Upper lobe of left lung (tissue), 6 donors: ENCODE measurements at regions not wholly inside any gene's neighbourhood (a gene's known extent, or its start where the extent isn't known, plus 50 kb on each side); places are given as distances from the start of the nearest gene placed in this dataset.

Source experiments
- ATAC-seq, 2 donors: fragments of 200-7000 bp; cut with Tn5 transposase; one replicate each; pipeline ENCODE4 v1.9.1; 2022; ENCODE audit warnings: mild to moderate bottlenecking in 2 of 2, moderate library complexity in 2 of 2; ENCODE audit not compliant: low FRiP score in 2 of 2
- DNase-seq, 2 donors: peaks; one replicate each; pipeline ENCODE4 v3.0.0-alpha.2; 2019 to 2020
- H3K27ac ChIP-seq, 4 donors: fragments of 200-600 bp; sonication (generic); one replicate each; pipeline ENCODE4 v1.5.1; 2016 to 2019
- H3K27me3 ChIP-seq, 4 donors: fragments of 200-600 bp; sonication (generic); one replicate each; pipeline ENCODE4 v1.5.1; 2017 to 2019
- H3K36me3 ChIP-seq, 4 donors: fragments of 200-600 bp; sonication (generic); one replicate each; pipeline ENCODE4 v1.5.1; 2016 to 2019
- H3K4me1 ChIP-seq, 4 donors: fragments of 200-600 bp; sonication (generic); one replicate each; pipeline ENCODE4 v1.5.1; 2018 to 2019
- H3K4me3 ChIP-seq, 4 donors: fragments of 200-600 bp; sonication (generic); one replicate each; pipeline ENCODE4 v1.5.1; 2017 to 2019; ENCODE audit warnings: mild to moderate bottlenecking in 2 of 4, moderate library complexity in 1 of 4
- H3K9me3 ChIP-seq, 4 donors: fragments of 200-600 bp; sonication (generic); one replicate each; pipeline ENCODE4 v1.5.1; 2018 to 2019
- CTCF ChIP-seq, 6 experiments: fragments of 450-650 bp in 4 of 6; fragments of 200-600 bp in 2 of 6; sonication (generic) in 2 of 6; IDR thresholded peaks; one replicate each; pipeline ENCODE4 v1.5.1; 2016 to 2019; ENCODE audit warnings: antibody characterized with exemption in 6 of 6
- EP300 ChIP-seq, 4 donors: sonication (generic); formaldehyde crosslinking; IDR thresholded peaks; one replicate each; pipeline ENCODE4 v1.5.1; 2017; ENCODE audit warnings: antibody characterized with exemption in 4 of 4, control low read depth in 2 of 4
- POLR2A ChIP-seq, 4 donors: fragments of 450-650 bp; IDR thresholded peaks; one replicate each; pipeline ENCODE4 v1.5.1; 2016 to 2017; ENCODE audit warnings: antibody characterized with exemption in 4 of 4, mild to moderate bottlenecking in 2 of 4
- POLR2AphosphoS5 ChIP-seq, 2 donors: sonication (generic); formaldehyde crosslinking; IDR thresholded peaks; one replicate each; pipeline ENCODE4 v1.5.1; 2017; ENCODE audit warnings: antibody characterized with exemption in 2 of 2
- WGBS, 2 donors: methylation state at CpG; one replicate each; pipeline ENCODE4 v1.1.5; 2017 to 2018; 5-methylcytosine and 5-hydroxymethylcytosine counted together
- donor health status: DM: no; HTN: no; CAD: no; lungs with moderate emphysema.
- donor health status: DM: no; HTN: yes; CAD: no; lungs with severe emphysema.

- Histone ChIP-seq H3K27ac (no peak overlapping the region), H3K36me3 (no peaks in the 10 kb centered on the region), H3K4me1 (no peaks in the 10 kb centered on the region), H3K4me3 (no peak overlapping the region), H3K9me3 (no peaks in the 10 kb centered on the region), H3K27me3 (no peaks in the 10 kb centered on the region)
- 83 to 95% methylated on average over 4 of the region's 4 CpGs for WGBS, 2 donors
- ATAC-seq (no peak), DNase-seq (no peak)
- TF ChIP-seq POLR2A (IDR thresholded peaks at IDR 0.05) (no peak), EP300 (IDR thresholded peaks at IDR 0.05) (no peak), CTCF (IDR thresholded peaks at IDR 0.05) (no peak), POLR2AphosphoS5 (IDR thresholded peaks at IDR 0.05) (no peak)
These were observed 86.2 kb upstream of the PIK3R1 start for GRCh38 chr5:68129364-68129763.

GRCh38 chr5:68126886-68127285, 88.7 kb upstream of the PIK3R1 start:
- H3K4me3 ChIP-seq, result no peak overlapping the region
- 82% methylated on average over 2 of the region's 2 CpGs for WGBS, 2 donors
- no peak overlapping the region for H3K27ac ChIP-seq
- H3K27me3 ChIP-seq, result no peaks in the 10 kb centered on the region
- no peaks in the 10 kb centered on the region for H3K4me1 ChIP-seq
- ATAC-seq (no peak), DNase-seq (no peak)
- no peaks in the 10 kb centered on the region for H3K36me3 ChIP-seq
- TF ChIP-seq CTCF (IDR thresholded peaks at IDR 0.05) (no peak), EP300 (IDR thresholded peaks at IDR 0.05) (no peak), POLR2A (IDR thresholded peaks at IDR 0.05) (no peak), POLR2AphosphoS5 (IDR thresholded peaks at IDR 0.05) (no peak)
- H3K9me3 ChIP-seq, result no peaks in the 10 kb centered on the region

GRCh38 chr5:68122439-68123328, 92.9 kb upstream of the PIK3R1 start:
- Histone ChIP-seq H3K27ac (no peak overlapping the region), H3K27me3 (no peaks in the 10 kb centered on the region), H3K9me3 (no peaks in the 10 kb centered on the region), H3K4me3 (no peak overlapping the region), H3K4me1 (no peaks in the 10 kb centered on the region), H3K36me3 (no peaks in the 10 kb centered on the region)
- peak; percentile 45 to 65 for ATAC-seq
- no peak for TF ChIP-seq EP300 (IDR thresholded peaks at IDR 0.05)
- no peak for TF ChIP-seq POLR2AphosphoS5 (IDR thresholded peaks at IDR 0.05)
- TF ChIP-seq POLR2A (IDR thresholded peaks at IDR 0.05), result no peak
- TF ChIP-seq CTCF (IDR thresholded peaks at IDR 0.05), result no peak
- peak in 1 of 2 donors; percentile 33 for DNase-seq
- WGBS, 2 donors, result 72 to 77% methylated on average over 6 to 7 of the region's 7 CpGs

- no peak for ATAC-seq
- Histone ChIP-seq H3K27ac (no peak overlapping the region), H3K4me3 (no peak overlapping the region), H3K27me3 (no peaks in the 10 kb centered on the region), H3K9me3 (no peaks in the 10 kb centered on the region), H3K36me3 (no peaks in the 10 kb centered on the region), H3K4me1 (no peaks in the 10 kb centered on the region)
- TF ChIP-seq POLR2A (IDR thresholded peaks at IDR 0.05), result no peak
- no peak for TF ChIP-seq CTCF (IDR thresholded peaks at IDR 0.05)
- no peak for TF ChIP-seq EP300 (IDR thresholded peaks at IDR 0.05)
- TF ChIP-seq POLR2AphosphoS5 (IDR thresholded peaks at IDR 0.05), result no peak
- WGBS, 2 donors, result 68 to 70% methylated on average over 2 of the region's 2 CpGs
- DNase-seq, result no peak
These were observed 98.6 kb upstream of the PIK3R1 start for GRCh38 chr5:68116868-68117411.
